Right atrium auricular region (tissue), 2 donors: ENCODE measurements at regions not wholly inside any gene's neighbourhood (a gene's known extent, or its start where the extent isn't known, plus 50 kb on each side); places are given as distances from the start of the nearest gene placed in this dataset.
"Not testable (repeated sequence)": the region's sequence is repeated elsewhere in the genome, so short reads cannot be mapped to it uniquely, and the experiment has no call there.

Experiments used
- DNase-seq: peaks from one replicate; pipeline ENCODE4 v3.0.0-alpha.2; 2019; ENCODE audit warnings: low spot score
- H3K27ac ChIP-seq, 2 donors: fragments of 200-600 bp; sonication (generic); 1 replicate in 1 of 2; 2 replicates in 1 of 2; pipeline ENCODE4 v1.5.1; 2016 to 2019
- H3K27me3 ChIP-seq, 2 donors: fragments of 200-600 bp; sonication (generic); one replicate each; pipeline versions ENCODE4 v1.5.1 to v1.6.0; 2017 to 2019
- H3K36me3 ChIP-seq: fragments of 200-600 bp; sonication (generic); one replicate; pipeline ENCODE4 v1.5.1; 2016
- H3K4me1 ChIP-seq, 2 donors: fragments of 200-600 bp; sonication (generic); one replicate each; pipeline versions ENCODE4 v1.5.1 to v1.6.0; 2017 to 2019
- H3K4me3 ChIP-seq, 2 donors: fragments of 200-600 bp; sonication (generic); 1 replicate in 1 of 2; 2 replicates in 1 of 2; pipeline ENCODE4 v1.5.1; 2017 to 2019; ENCODE audit warnings: mild to moderate bottlenecking in 1 of 2, moderate library complexity in 1 of 2
- H3K9me3 ChIP-seq, 2 donors: fragments of 200-600 bp; sonication (generic); one replicate each; pipeline ENCODE4 v1.5.1; 2019
- CTCF ChIP-seq, 2 donors: fragments of 200-600 bp; sonication (generic); IDR thresholded peaks; one replicate each; pipeline ENCODE4 v1.5.1; 2019; ENCODE audit warnings: antibody characterized with exemption in 2 of 2

GRCh38 chr5:68861099-68861498 lies 232.7 kb upstream of the SLC30A5 start:
- H3K4me1 ChIP-seq = no peaks in the 10 kb centered on the region
- H3K36me3 ChIP-seq = no peaks in the 10 kb centered on the region
- H3K27me3 ChIP-seq = no peaks in the 10 kb centered on the region
- H3K27ac ChIP-seq = no peak overlapping the region
- H3K9me3 ChIP-seq = peaks cover 0 to 18% of the 10 kb centered on the region in 2 donors
- no peak for DNase-seq
- TF ChIP-seq CTCF (IDR thresholded peaks at IDR 0.05) = no peak
- H3K4me3 ChIP-seq = no peak overlapping the region

- no peak for TF ChIP-seq CTCF (IDR thresholded peaks at IDR 0.05)
- DNase-seq = no peak
- no peak overlapping the region for H3K4me3 ChIP-seq
- H3K27ac ChIP-seq = no peak overlapping the region
- H3K9me3 ChIP-seq = peaks cover 0 to 18% of the 10 kb centered on the region in 2 donors
- H3K4me1 ChIP-seq = no peaks in the 10 kb centered on the region
- H3K36me3 ChIP-seq = no peaks in the 10 kb centered on the region
- no peaks in the 10 kb centered on the region for H3K27me3 ChIP-seq
These were observed 231.3 kb upstream of the SLC30A5 start for GRCh38 chr5:68862560-68862959.

- not testable (repeated sequence) for H3K27me3 ChIP-seq, H3K36me3 ChIP-seq, DNase-seq, H3K4me1 ChIP-seq, H3K4me3 ChIP-seq, H3K27ac ChIP-seq
- peaks cover 0 to 18% of the 10 kb centered on the region in 2 donors for H3K9me3 ChIP-seq
These were observed 228.6 kb upstream of the SLC30A5 start for GRCh38 chr5:68865192-68865591.

GRCh38 chr5:68872088-68872839 lies 221.6 kb upstream of the SLC30A5 start:
- no peak for TF ChIP-seq CTCF (IDR thresholded peaks at IDR 0.05)

GRCh38 chr5:68873198-68873597 lies 220.6 kb upstream of the SLC30A5 start:
- DNase-seq = no peak
- no peak overlapping the region for H3K27ac ChIP-seq
- H3K4me3 ChIP-seq = no peak overlapping the region
- no peaks in the 10 kb centered on the region for H3K36me3 ChIP-seq
- H3K4me1 ChIP-seq = no peaks in the 10 kb centered on the region
- H3K27me3 ChIP-seq = no peaks in the 10 kb centered on the region
- TF ChIP-seq CTCF (IDR thresholded peaks at IDR 0.05) = no peak
- H3K9me3 ChIP-seq = no peaks in the 10 kb centered on the region

More at GRCh38 chr5:68872088-68872839, 221.6 kb upstream of the SLC30A5 start:
- Histone ChIP-seq H3K4me1 (no peaks in the 10 kb centered on the region), H3K27ac (no peak overlapping the region), H3K27me3 (no peaks in the 10 kb centered on the region), H3K36me3 (no peaks in the 10 kb centered on the region), H3K4me3 (no peak overlapping the region), H3K9me3 (no peaks in the 10 kb centered on the region)
- DNase-seq = no peak

GRCh38 chr5:68875351-68875750 lies 218.5 kb upstream of the SLC30A5 start:
- no peaks in the 10 kb centered on the region for H3K4me1 ChIP-seq
- H3K4me3 ChIP-seq = no peak overlapping the region
- no peak overlapping the region for H3K27ac ChIP-seq
- H3K36me3 ChIP-seq = no peaks in the 10 kb centered on the region
- H3K9me3 ChIP-seq = no peaks in the 10 kb centered on the region
- TF ChIP-seq CTCF (IDR thresholded peaks at IDR 0.05) = no peak
- no peak for DNase-seq
- no peaks in the 10 kb centered on the region for H3K27me3 ChIP-seq
